OCI-M1 (cell line): ENCODE measurements at regions not wholly inside any gene's neighbourhood (a gene's known extent, or its start where the extent isn't known, plus 50 kb on each side); places are given as distances from the start of the nearest gene placed in this dataset.
"Not testable (repeated sequence)": the region's sequence is repeated elsewhere in the genome, so short reads cannot be mapped to it uniquely, and the experiment has no call there.

Experiments
- DNase-seq: peaks from one replicate; lab custom pipeline; 2025; lab: John Stamatoyannopoulos, UW

- no peak for DNase-seq
Measured at GRCh38 chr10:120111628-120112027, 219.1 kb downstream of the SEC23IP start.

DNA sequence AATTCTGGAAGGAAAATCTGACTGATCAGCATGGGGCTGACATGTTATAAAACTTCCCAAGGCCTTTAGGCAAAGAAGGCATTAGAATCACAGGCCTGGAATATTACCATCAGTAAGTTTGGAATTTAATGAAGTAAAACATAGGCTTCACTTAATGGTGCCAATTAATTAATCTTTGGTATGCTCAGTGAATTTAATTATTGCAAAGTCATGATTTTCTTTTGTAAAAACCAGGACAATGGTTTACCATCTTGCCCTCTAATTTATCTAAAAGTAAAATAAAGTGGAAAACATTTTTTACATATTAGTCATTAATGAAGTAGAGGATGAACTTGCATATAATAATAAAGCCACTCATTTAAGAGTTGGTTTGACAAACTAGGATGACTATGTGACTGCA, 220.3 kb downstream of the SEC23IP start:
- no peak for DNase-seq

GRCh38 chr10:120115959-120116358, 223.4 kb downstream of the SEC23IP start:
- DNase-seq, result no peak

GRCh38 chr10:120121768-120122167, 229.2 kb downstream of the SEC23IP start:
- no peak for DNase-seq

DNA sequence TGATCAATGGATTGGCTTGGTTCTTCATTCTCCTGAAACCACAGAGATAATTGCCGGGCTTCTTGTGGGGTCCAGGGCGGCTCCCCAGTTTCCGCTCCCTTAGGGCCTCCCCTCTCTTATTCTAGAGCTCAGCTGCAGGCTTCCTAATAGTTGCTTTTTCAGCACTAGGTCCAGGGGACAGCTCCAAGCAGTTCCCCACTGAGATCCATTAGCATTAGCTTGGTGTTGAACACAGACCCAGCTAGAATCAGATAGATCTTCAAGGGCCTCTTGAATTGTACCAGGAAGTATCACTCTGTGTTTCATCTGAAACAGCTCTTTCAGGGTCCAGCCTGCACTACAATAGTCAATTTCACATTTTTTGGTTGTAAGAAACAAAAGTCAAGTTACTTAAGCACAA, 238.7 kb downstream of the SEC23IP start:
- DNase-seq, result peak; percentile 61

DNA sequence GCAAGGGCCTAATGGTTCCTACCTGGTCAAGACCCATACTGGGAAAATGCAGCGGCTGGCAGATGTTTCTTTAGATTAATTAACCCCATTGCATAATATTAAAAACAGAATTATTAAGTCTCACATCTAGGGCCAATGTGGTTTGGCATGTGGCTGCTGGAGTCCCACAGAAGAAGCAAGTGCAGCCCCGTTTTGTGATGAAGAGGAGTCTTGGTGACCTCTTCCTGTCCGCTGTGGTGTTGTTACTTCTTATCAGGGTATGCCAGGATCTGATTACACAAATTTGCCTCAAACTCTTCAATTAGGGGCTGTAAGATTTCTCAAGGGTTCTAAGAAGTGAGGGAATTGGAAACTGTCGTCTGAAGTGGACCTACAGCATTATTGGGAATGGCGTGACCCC, 240.3 kb downstream of the SEC23IP start:
- DNase-seq, result peak; percentile 32

GRCh38 chr10:120138689-120139088, 246.2 kb downstream of the SEC23IP start:
- DNase-seq, result no peak

DNA sequence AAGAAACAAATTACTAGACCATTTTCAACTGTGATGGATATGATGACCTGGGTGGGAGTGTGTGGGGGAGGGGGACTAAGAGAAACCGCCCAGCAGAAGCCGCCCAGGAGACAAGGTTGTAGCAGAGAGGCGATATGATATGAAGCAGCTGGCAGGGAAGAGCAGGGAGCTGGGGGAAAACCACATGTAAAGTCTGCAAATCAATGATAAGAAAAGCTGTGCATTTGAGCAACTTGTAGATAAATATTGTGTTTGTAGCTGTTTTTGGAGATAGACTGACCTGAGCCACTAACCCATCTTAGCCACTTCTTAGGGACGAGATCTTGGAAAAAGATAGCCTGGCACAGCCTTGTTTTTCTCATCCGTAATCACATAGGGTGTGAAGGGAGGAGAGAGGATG, 252.6 kb downstream of the SEC23IP start:
- DNase-seq, result peak; percentile 96

- DNase-seq, result no peak
Measured at GRCh38 chr10:120156614-120157274, 264.2 kb downstream of the SEC23IP start.

GRCh38 chr10:120161111-120161510, 268.6 kb downstream of the SEC23IP start:
- no peak for DNase-seq

GRCh38 chr10:120162471-120162870, 269.9 kb downstream of the SEC23IP start:
- no peak for DNase-seq

GRCh38 chr10:120172356-120172755, 279.8 kb downstream of the SEC23IP start:
- no peak for DNase-seq

- DNase-seq, result no peak
Measured at GRCh38 chr10:120174491-120174890, 282.0 kb downstream of the SEC23IP start.

- no peak for DNase-seq
Measured at GRCh38 chr10:120177330-120177729, 279.7 kb upstream of the PLPP4 start.

DNA sequence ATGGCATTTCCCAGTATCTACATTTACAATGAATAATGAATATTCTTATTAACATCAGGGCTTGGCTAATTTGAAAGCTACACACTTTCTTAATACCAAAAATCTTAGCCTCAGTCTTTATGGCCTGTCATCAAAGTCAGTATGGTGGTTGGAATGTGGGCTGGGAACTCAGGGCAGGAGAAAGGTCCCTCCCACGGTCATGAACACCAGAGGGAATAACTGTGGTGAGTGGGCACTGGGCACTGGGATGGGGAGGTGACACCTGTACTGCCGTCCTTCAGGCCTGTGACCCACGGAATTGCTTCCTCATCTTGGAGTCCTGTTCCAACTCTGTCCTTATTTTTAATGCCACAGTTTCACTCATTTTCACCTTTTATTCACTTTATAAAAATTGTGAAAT, 276.9 kb upstream of the PLPP4 start:
- DNase-seq, result no peak

DNA sequence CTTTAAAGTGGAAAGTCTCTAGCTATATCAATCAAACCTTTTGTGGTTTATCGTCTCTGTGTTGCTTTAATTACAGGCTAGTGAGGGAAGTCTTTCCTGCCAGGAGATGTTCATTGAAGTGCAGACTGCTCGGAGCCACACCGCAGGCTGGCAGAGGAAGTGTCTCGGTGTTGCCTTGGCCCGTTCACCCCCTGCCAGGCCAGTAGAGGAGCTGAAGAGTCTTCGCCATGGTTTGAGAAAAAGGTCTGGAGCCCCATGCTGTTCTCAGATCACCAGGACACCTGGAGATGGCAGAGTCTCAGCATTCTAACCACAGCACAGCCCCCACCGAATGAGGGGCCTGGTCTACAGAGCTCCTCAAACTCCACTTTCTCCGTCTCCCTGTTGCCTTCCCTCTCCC, 275.9 kb upstream of the PLPP4 start:
- DNase-seq, result no peak

- DNase-seq, result no peak
Measured at GRCh38 chr10:120182431-120182830, 274.6 kb upstream of the PLPP4 start.

DNA sequence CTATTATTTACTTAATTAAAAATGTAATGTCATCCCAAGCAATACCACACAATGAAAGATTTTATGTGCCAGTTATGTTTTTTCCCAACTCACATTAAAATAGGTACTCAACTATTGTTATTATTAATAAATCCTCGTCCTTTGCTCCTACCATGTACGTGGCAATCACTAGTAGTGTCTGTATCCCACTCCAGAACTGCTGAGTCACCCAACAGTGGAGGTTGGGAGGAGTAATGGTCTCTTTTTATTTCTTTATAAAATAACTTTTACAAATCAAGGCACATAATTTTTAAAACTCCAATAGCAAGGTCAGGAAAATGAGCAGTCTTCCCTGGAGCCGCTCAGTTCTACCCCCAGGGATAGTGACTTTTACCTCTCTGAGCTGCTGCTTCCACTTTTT, 273.5 kb upstream of the PLPP4 start:
- no peak for DNase-seq

DNA sequence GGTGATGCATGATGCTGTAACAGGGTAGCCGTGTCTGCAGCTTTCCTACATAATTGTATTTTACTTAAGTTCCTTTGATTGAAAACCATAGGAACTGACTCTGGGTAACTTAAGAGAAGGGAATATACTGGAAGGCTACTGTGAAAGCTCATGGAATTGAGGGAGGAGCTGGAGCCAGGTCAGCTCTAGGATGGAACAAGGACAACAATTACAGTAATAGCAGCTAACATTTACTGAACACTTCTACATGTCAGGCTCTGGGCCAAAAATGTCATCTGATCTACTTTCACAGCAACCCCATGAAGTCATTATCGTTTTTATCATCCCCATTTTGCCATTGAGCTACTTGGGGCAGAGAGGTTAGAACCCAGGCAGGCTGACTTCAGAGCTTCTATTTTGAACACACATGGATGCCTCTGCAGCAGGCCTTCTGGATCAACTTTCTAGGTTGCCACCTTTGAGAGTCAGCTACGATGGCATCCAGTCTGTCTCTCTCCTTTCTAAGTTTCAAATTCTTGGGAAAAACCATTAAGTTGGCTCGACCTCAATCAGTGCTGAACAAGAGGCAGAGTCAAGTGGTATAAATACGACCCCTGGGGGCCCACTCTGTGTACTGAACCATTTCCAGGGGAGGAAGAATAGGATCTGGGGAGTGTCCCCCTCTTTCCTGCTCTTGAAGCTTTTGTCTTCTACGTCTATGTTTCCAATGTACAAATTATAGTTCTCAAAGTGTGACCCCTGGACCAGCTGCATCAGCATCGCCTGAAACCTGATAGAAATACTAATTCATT, 272.3 kb upstream of the PLPP4 start:
- DNase-seq, result peak; percentile 8

GRCh38 chr10:120186506-120186905, 270.5 kb upstream of the PLPP4 start:
- DNase-seq, result no peak

- not testable (repeated sequence) for DNase-seq
Measured at GRCh38 chr10:120187168-120187567, 269.9 kb upstream of the PLPP4 start.

- DNase-seq, result no peak
Measured at GRCh38 chr10:120188950-120189349, 268.1 kb upstream of the PLPP4 start.

DNA sequence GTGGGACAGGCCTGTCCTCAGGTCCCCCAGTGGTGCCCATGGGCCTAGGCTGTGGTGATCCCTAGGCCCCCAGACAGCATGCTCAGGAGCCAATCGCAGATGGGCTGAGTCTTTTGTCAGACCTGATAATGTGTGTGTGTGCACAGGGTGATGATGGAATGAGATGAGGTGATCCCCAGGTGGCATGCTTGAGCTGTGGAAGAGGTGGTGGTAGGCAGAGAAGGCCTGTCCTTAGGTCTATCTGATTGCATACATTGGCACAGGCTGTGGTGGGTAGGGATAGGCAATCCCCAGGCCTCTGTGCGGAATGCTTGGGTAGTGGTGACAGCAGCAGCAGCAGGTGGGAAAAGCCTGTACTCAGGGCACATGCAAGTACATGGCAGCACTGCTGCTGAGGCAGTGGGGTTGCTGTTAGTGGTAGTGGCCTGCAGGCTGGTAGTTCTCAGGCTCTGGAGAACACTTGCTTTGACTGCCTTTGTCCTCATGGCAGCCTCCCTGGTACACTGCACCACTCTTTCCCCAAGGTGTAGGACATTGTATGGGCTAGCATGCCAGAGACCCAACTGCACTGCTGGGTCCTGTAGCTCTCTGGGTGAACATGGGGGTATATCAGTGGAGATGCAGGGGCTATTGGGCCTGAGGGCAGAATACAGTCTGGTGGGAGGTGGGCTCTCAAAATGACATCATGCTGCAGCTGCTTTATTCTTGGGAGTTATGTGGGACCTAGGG, 260.9 kb upstream of the PLPP4 start:
- DNase-seq, result no peak
